ENCODE measurements at regions not wholly inside any gene's neighbourhood (a gene's known extent, or its start where the extent isn't known, plus 50 kb on each side); places are given as distances from the start of the nearest gene placed in this dataset.

GRCh38 chr13:109333893-109334651 lies 452.3 kb downstream of the IRS2 start:
- H3K9me3 Mint-ChIP-seq, result no peaks in the 10 kb centered on the region

GRCh38 chr13:109332506-109333499 lies 453.6 kb downstream of the IRS2 start:
- H3K9me3 Mint-ChIP-seq, result no peaks in the 10 kb centered on the region
- H3K4me3 Mint-ChIP-seq, result no peak overlapping the region
- no peaks in the 10 kb centered on the region for H3K36me3 Mint-ChIP-seq (ENCODE audit: low read depth)
- H3K27me3 Mint-ChIP-seq (ENCODE audit: low read depth), result no peaks in the 10 kb centered on the region
- DNase-seq (ENCODE audit: low read depth, low spot score), result no peak
- no peak overlapping the region for H3K27ac Mint-ChIP-seq (ENCODE audit: unreplicated experiment)
- H3K4me1 Mint-ChIP-seq, result peaks cover 21% of the 10 kb centered on the region
- TF ChIP-seq CTCF (conservative IDR thresholded peaks at IDR 0.05), result no peak

More at GRCh38 chr13:109333893-109334651, 452.3 kb downstream of the IRS2 start:
- Mint-ChIP-seq H3K27ac (ENCODE audit: unreplicated experiment) (peak overlapping the region; percentile 47), H3K4me1 (peaks cover 21% of the 10 kb centered on the region), H3K27me3 (ENCODE audit: low read depth) (no peaks in the 10 kb centered on the region), H3K36me3 (ENCODE audit: low read depth) (no peaks in the 10 kb centered on the region), H3K4me3 (no peak overlapping the region)
- DNase-seq (ENCODE audit: low read depth, low spot score), result no peak
- no peak for TF ChIP-seq CTCF (conservative IDR thresholded peaks at IDR 0.05)

DNA sequence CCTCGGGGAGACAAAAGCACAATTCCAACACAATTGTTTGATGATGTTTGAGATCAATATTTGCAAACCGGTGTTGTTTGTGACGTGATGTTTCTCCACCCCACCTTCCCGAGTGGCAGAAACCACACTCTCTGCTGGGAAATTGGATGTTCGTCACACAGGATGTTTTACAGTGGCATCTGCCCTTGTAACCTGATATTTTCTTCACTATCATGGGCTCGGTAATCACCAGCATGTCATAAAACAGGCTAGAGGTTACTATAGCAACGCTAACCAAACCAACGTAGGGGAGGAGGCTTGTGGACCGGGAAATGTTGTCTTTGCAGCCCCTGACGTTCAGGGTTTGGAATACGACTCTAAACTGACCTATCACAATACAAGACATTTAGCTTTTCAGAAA lies 454.5 kb downstream of the IRS2 start:
- H3K36me3 Mint-ChIP-seq (ENCODE audit: low read depth), result no peaks in the 10 kb centered on the region
- no peak for TF ChIP-seq CTCF (conservative IDR thresholded peaks at IDR 0.05)
- no peak for DNase-seq (ENCODE audit: low read depth, low spot score)
- H3K9me3 Mint-ChIP-seq, result no peaks in the 10 kb centered on the region
- no peak overlapping the region for H3K27ac Mint-ChIP-seq (ENCODE audit: unreplicated experiment)
- peaks cover 20% of the 10 kb centered on the region for H3K4me1 Mint-ChIP-seq
- H3K27me3 Mint-ChIP-seq (ENCODE audit: low read depth), result no peaks in the 10 kb centered on the region
- H3K4me3 Mint-ChIP-seq, result no peak overlapping the region

DNA sequence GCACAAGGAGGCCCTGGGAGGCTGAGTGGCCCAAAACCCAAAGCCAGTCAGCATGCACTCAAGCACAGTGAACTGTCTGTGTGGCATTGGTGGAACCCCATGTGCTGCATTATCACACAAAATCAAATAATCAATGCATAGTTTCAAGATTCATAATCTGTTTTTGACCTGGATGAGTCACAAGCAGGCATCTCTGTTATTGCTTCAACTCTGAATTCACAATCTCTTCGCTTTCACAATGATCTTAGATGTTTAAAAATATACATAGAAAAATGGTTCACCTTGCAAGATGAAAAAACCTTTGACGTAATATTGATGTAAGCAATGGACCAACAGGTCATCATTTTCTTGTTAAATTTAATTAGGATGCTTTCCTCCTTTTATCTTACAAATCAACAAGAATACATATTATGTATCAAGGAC lies 455.4 kb downstream of the IRS2 start:
- no peak overlapping the region for H3K27ac Mint-ChIP-seq (ENCODE audit: unreplicated experiment)
- H3K27me3 Mint-ChIP-seq (ENCODE audit: low read depth), result no peaks in the 10 kb centered on the region
- H3K4me1 Mint-ChIP-seq, result peaks cover 16% of the 10 kb centered on the region
- H3K9me3 Mint-ChIP-seq, result no peaks in the 10 kb centered on the region
- H3K4me3 Mint-ChIP-seq, result no peak overlapping the region
- no peak for DNase-seq (ENCODE audit: low read depth, low spot score)
- no peaks in the 10 kb centered on the region for H3K36me3 Mint-ChIP-seq (ENCODE audit: low read depth)
- TF ChIP-seq CTCF (conservative IDR thresholded peaks at IDR 0.05), result no peak

DNA sequence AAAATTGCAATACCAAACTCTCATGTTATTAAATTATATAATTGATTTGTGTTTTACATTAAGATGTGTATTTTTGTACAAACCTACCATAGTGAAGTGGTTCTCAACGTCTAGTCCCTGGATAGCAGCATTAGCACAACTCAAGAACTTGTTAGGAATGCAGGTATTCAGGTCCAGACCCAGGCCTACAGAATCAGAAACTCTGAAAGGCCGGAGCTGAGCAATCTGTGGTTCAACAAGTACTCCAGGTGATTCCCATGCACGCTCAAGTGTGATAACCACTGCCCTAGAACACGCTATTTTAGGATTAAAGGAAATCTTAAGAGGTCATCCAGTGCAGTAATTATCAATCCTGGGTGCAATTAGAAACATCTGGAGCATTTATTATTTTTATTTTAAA lies 456.3 kb downstream of the IRS2 start:
- Mint-ChIP-seq H3K4me1 (peaks cover 16% of the 10 kb centered on the region), H3K9me3 (no peaks in the 10 kb centered on the region), H3K4me3 (no peak overlapping the region), H3K27me3 (ENCODE audit: low read depth) (no peaks in the 10 kb centered on the region), H3K36me3 (ENCODE audit: low read depth) (no peaks in the 10 kb centered on the region), H3K27ac (ENCODE audit: unreplicated experiment) (no peak overlapping the region)
- DNase-seq (ENCODE audit: low read depth, low spot score), result no peak
- no peak for TF ChIP-seq CTCF (conservative IDR thresholded peaks at IDR 0.05)

Measured in neural crest cell (in vitro differentiated cells).